M059J (cell line): ENCODE measurements at regions not wholly inside any gene's neighbourhood (a gene's known extent, or its start where the extent isn't known, plus 50 kb on each side); places are given as distances from the start of the nearest gene placed in this dataset.
A peak's percentile ranks its signal among the peaks of the same experiment; 100 is the strongest.

ENCODE experiments used
- DNase-seq: peaks from one replicate; pipeline ENCODE4 v3.0.0-alpha.2; 2012; ENCODE audit warnings: low read depth

DNA sequence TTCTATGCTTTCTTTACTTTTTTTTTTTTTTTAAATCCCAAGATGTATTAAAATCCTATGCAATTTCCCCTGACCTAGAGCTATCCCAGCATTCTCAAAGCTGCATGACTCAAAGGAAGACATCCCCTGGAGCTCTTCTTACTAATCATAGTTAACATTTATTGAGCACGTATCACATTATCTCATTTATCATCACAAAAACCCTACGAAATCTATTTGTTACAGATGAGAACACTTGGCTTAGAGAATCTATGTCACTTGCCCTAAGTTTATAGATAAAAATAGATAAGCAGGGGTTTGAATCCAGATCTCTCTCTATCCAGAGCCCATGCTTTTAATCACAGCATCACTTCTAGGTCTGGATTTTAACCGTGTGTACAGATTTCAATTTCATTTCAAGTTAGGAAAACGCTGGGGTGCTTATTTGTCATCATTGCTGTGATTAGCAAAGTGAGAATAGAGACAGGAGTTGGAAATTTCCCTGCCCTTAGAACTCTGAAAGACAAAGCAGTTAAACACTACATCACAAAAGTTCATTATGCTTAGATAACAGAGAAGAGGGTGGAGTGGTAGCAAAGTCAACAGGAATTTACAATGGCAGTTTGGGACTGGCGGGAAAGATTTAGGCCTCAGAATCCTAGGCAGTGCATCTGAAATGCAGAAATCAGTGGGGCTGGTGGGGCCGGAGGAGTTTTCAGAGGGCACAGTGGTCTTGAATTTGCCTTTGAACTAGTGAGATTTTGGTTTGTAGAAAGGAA lies 177.7 kb upstream of the FRMD6 start:
- DNase-seq: peak; percentile 85

DNA sequence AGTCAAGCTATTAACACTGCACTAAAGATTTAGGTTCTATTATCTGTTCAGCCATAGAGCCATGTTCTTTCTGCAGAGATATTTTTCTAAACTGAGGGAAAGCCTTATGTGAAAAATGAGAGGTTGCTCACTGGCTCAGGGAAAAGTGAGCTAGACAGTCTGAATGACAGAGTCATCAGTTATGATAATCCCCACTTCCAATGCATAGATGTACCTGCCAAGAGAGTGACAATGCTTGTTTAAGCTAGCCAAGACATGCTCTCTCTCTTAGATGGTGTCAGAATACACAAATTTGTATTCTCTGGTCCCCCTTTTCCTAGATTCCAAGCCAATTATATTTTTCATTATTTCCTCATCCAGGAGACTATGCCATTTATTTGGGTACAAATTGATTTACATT lies 176.9 kb upstream of the FRMD6 start:
- no peak for DNase-seq

DNA sequence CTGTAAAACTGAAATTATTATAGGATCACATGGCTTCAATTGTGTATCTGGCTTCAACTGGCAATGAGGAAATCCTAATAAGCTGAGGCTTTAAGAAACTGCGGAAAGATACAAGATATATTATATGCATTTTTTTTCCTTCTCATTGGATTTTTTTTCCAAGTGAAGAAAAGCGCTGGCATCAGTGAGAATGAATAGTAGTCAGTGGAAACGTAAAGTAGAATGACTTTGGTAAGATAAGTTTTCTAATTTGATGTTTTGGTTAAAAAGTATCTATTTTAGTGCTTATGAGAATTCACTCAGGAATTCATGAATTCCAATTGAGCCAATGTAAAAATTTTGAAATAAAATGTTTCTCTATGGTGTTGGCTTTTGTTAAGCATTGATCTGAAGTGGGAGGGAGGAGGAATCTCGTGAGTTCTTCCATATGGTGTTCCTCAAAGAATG lies 173.5 kb upstream of the FRMD6 start:
- no peak for DNase-seq

- DNase-seq: peak; percentile 51
Observed at GRCh38 chr14:51479584-51480325, 172.0 kb upstream of the FRMD6 start.

- no peak for DNase-seq
Observed at GRCh38 chr14:51481643-51482042, 170.1 kb upstream of the FRMD6 start.

- DNase-seq: no peak
Observed at GRCh38 chr14:51482102-51482501, 169.6 kb upstream of the FRMD6 start.

- no peak for DNase-seq
Observed at GRCh38 chr14:51484485-51484884, 167.2 kb upstream of the FRMD6 start.

DNA sequence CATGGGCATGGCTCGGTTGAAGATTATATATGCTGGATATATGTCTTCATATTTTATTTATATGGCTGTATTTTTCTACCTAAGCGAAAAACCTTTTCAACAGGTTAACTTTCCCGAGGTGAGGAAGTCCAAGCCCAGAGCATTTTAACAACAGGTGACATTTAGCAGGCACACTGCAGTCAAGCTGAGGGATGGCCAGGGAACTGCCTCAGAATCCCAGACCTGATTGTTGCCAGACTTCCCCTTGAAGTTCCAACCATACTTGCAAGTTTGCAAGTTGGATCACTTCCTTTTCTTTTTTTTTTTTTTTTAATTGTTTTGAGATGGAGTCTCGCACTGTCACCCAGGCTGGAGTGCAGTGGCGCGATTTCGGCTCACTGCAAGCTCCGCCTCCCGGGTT lies 166.0 kb upstream of the FRMD6 start:
- no peak for DNase-seq

DNA sequence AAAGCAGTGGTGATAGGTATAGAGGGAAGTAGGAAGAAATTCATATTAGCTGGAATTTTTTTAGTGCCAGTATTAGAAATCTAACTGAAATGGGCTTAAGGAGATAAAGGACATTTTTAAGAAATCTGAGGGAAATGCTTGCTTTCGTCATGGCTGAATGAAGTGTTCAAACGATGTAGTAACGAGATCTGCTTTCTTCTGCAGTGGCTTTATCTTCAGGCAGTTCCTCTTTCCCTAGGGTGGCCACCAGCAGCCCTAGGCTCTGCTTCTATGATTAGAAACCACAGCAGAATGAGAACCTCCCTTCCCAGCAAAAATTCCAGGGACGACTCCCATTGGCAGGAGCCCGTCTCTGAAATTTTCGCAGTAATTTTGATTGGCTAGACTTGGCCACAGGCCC lies 163.9 kb upstream of the FRMD6 start:
- no peak for DNase-seq

DNA sequence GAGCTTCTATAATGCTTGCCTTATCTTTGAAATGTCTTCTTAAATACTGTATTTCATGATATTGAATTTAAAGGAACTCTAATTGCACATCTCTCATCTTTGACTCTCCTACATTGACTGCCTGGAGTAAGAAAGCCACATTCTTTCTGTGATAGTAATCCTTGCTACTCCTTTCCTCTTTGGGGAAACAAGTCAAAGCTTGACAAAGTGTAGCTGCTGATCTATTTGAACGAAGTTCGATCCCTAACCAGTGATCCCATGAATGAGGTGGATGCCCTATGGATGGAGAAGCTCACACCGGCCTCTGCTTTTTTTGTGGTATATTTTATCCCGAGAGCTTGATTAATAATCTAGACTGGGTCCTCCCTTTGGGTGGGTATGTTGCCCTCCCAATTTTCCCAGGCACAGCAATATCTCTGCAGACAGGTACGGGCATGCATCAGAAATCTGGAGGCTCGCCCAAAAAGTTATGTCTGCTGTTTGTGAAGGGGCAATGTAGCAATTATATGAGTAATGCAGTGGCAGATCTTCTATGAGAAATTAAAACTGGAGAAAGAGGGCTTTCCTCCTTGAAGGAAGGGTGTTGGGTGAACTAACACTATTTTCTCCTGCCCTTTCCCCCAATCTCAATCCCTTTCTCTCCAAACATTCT lies 163.0 kb upstream of the FRMD6 start:
- no peak for DNase-seq

- peak; percentile 51 for DNase-seq
Observed at GRCh38 chr14:51490205-51490604, 161.5 kb upstream of the FRMD6 start.

GRCh38 chr14:51491036-51491545 lies 160.6 kb upstream of the FRMD6 start:
- DNase-seq: no peak

DNA sequence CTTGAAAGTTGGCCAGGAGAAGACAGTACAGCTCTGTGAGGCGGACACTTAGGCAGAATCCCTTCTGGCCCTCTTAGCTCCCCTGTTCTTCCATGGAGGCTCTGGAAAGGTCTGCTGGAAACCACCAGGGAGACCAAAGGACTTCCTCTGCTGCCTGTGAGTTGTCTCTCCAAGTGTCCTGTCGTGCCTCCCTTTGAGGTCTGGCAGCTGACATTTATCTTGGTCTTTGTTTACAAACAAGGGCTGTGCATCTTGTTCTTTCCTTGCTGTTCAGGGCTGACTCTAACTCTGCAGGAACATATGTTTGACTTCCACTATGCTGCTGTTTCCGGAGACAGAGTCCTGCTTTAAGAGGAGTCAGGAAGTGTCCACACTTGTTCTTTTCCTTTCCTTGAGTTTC lies 159.9 kb upstream of the FRMD6 start:
- no peak for DNase-seq

GRCh38 chr14:51495319-51495718 lies 156.4 kb upstream of the FRMD6 start:
- DNase-seq: no peak

GRCh38 chr14:51498411-51499227 lies 153.1 kb upstream of the FRMD6 start:
- no peak for DNase-seq

DNA sequence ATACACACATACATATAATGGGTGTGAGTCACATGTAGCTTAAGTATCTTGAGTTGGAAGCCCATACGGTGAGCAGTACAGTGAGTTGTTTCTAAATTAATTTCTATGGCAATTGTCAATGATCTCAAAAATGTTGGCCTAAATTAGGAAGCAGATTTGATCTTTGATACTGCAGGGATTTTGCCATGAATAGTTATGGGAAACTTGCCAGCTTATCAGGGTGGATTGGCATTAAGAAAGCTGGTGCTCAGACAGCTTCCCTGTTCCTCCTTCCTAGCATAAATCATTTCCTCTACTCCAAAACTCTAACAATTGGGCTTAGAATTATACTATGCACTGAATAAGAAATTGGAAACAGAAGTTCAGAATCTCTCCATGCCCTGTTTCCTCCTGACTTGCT lies 150.9 kb upstream of the FRMD6 start:
- no peak for DNase-seq

DNA sequence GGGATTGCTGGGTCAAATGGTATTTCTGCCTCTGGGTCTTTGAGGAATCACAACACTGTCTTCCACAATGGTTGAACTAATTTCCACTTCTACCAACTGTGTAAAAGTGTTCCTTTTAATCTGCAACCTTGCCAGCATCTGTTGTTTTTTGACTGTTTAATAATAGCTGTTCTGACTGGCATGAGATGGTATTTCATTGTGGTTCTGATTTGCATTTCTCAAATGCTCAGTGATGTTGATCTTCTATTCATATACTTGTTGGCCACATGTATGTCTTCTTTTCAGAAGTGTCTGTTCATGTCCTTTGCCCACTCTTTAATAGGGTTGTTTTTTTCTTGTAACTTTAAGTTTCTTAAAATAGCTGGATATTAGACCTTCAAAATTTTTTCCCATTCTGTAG lies 150.0 kb upstream of the FRMD6 start:
- DNase-seq: no peak

- DNase-seq: no peak
Observed at GRCh38 chr14:51504669-51505068, 147.0 kb upstream of the FRMD6 start.

- DNase-seq: peak; percentile 72
Observed at GRCh38 chr14:51507511-51507905, 144.2 kb upstream of the FRMD6 start.

DNA sequence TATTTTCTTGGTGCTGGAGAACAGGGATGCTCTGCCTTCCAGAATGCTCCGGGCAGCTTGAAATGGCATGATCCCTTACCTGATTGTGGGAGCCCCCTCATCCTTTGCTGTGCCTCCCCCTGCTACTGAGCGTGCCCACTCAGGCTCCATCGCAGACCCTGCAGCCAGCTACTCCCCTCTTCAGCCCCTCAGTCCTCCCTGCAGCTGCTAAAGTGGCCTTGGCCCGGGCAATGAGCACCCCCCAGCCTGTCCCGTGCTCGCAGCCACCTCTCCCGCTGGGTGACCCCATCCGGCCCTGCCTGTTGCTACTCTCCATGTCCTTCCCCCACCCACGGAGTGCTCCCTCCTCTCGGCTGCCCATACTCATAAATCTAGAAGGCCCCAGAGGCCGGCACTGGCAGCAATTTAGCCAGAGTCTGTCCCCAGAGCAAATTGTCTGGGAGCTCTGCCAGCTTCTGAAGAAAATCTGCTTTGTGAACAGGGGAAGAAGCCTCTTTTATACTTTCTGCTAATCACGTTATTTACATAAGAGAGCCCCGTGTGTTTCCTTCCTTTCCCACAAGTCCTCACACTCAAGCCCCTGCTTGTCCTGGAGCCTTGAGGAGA lies 143.7 kb upstream of the FRMD6 start:
- peak; percentile 96 for DNase-seq

GRCh38 chr14:51511265-51511664 lies 140.4 kb upstream of the FRMD6 start:
- DNase-seq: peak; percentile 79
